ENCODE measurements at regions not wholly inside any gene's neighbourhood (a gene's known extent, or its start where the extent isn't known, plus 50 kb on each side); places are given as distances from the start of the nearest gene placed in this dataset.

- Histone ChIP-seq H3K9me1 (ENCODE audit: insufficient read depth, low read length) (no peaks in the 10 kb centered on the region), H3K56ac (ENCODE audit: extremely low read depth, insufficient read depth, low read length) (no peak overlapping the region), H3K27ac (ENCODE audit: insufficient read depth, low read length) (no peak overlapping the region), H2AFZ (replicated peaks; ENCODE audit: low read length, poor library complexity) (no peak overlapping the region), H2BK5ac (ENCODE audit: low read depth, low read length, poor library complexity, severe bottlenecking) (no peak overlapping the region), H3K36me3 (ENCODE audit: control insufficient read depth, insufficient read depth, low read length) (no peaks in the 10 kb centered on the region), H3K4me1 (ENCODE audit: control insufficient read depth, insufficient read depth, low read length) (no peaks in the 10 kb centered on the region), H2AK5ac (ENCODE audit: low read depth, low read length) (no peak overlapping the region), H3K27me3 (ENCODE audit: control insufficient read depth, insufficient read depth, low read length) (peaks cover 4% of the 10 kb centered on the region; the same call in 1 of the 2 replicates), H4K20me1 (ENCODE audit: insufficient read depth, low read length) (no peaks in the 10 kb centered on the region), H3K4me3 (ENCODE audit: insufficient read depth, low read depth, low read length) (no peak overlapping the region), H3K79me1 (ENCODE audit: low read depth in 1 of 2, low read length in 2 of 2) (no peaks in the 10 kb centered on the region), H3K4me2 (ENCODE audit: low read depth, low read length) (no peak overlapping the region), H3K9me3 (ENCODE audit: control insufficient read depth, insufficient read depth, low read length) (no peaks in the 10 kb centered on the region), H2BK20ac (ENCODE audit: low read depth, low read length) (no peak overlapping the region), H2BK120ac (ENCODE audit: low read depth, low read length) (no peak overlapping the region), H2AK9ac (replicated peaks; ENCODE audit: low read depth, low read length, poor library complexity) (no peak overlapping the region), H3K14ac (replicated peaks; ENCODE audit: low read depth, low read length) (no peak overlapping the region), H4K8ac (ENCODE audit: low read depth in 2 of 2, low read length in 2 of 2) (no peak overlapping the region), H4K5ac (ENCODE audit: low read depth, low read length) (no peak overlapping the region), H3K23ac (ENCODE audit: low read depth, low read length) (no peak overlapping the region), H3K18ac (ENCODE audit: low read depth, low read length) (no peak overlapping the region), H2BK15ac (ENCODE audit: low read depth, low read length) (no peak overlapping the region), H3K4ac (ENCODE audit: low read depth, low read length) (no peak overlapping the region), H4K91ac (ENCODE audit: insufficient read depth, low read depth, low read length) (no peak overlapping the region), H3K9ac (ENCODE audit: low read depth, low read length) (no peak overlapping the region)
- in situ Hi-C loops (cut with MboI; ENCODE audit: low sequenced_read_pairs) (no loop called here), intact Hi-C loops (cut with micrococcal nuclease) (no loop called here), dilution Hi-C loops (cut with HindIII; ENCODE audit: low sequenced_read_pairs, unreplicated experiment) (no loop called here)
- ChIA-PET CTCF (no interaction called here), POLR2A (ENCODE audit: unreplicated experiment) (no interaction called here)
- no peak for ATAC-seq (ENCODE audit: low read depth)
- WGBS, 2 experiments (ENCODE audit: extremely low coverage in 2 of 2, insufficient read length in 1 of 2): 10% methylated on average over 2 of the region's 4 CpGs; no CpG with 5 or more reads in 1 of the 2 experiments
- no peak for DNase-seq
- BruUV-seq (replicated peaks): no TSS peak
- TF ChIP-seq BHLHE40 (IDR thresholded peaks at IDR 0.05; ENCODE audit: low read depth, low read length): no peak
- TF ChIP-seq FOS (IDR thresholded peaks at IDR 0.05; ENCODE audit: low read depth, low read length): no peak
- TF ChIP-seq CEBPB (IDR thresholded peaks at IDR 0.05; ENCODE audit: low read depth, low read length): peak; percentile 35; the same call in 1 of the 2 replicates
Measured at GRCh38 chr10:27388761-27389399, 115.2 kb upstream of the RAB18 start.
